ENCODE measurements at regions not wholly inside any gene's neighbourhood (a gene's known extent, or its start where the extent isn't known, plus 50 kb on each side); places are given as distances from the start of the nearest gene placed in this dataset.

- TF ChIP-seq POLR2A (IDR thresholded peaks at IDR 0.05) (no peak), CTCF (IDR thresholded peaks at IDR 0.05) (no peak)
These were observed 611.6 kb upstream of the CCDC179 start for GRCh38 chr11:23471878-23472277.
